ENCODE measurements at regions not wholly inside any gene's neighbourhood (a gene's known extent, or its start where the extent isn't known, plus 50 kb on each side); places are given as distances from the start of the nearest gene placed in this dataset.
"Not testable (repeated sequence)": the region's sequence is repeated elsewhere in the genome, so short reads cannot be mapped to it uniquely, and the experiment has no call there.

DNA sequence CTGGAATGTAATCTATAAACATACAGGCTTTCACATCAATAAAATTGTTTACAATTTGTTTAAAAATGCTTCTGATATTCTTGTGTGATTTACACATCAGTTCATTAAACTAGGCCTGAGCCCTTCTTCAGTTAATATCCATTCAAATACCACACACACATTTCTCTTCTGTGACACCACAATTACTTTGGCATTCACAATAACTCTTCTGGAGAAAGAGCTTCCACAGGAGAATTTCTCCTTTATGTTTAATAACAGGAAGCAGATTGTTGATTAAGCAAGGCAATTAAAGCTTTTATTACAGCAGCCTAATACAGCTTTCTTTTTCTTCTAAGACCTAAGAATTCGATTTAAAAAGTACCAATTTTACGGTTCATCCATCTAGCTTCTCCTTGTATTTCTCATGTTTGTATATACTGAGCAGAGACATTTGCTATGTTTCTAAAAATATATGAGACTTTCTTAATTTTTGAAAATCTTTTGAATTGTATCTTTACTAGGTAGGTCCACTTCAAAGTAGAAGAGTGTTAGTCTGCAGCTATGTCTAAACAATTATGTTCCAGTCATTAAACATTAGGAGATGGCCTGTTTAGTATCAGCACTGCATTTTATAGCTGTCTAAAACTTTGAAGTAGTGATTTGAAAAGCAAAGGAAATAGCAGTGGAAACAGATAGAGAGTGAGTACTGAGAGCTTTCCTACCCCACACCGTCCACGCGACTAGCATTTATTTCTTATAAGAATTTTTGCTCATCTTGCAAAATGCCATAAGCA lies 511.1 kb upstream of the UBE2E2 start:
- TF ChIP-seq, protein P1, sequence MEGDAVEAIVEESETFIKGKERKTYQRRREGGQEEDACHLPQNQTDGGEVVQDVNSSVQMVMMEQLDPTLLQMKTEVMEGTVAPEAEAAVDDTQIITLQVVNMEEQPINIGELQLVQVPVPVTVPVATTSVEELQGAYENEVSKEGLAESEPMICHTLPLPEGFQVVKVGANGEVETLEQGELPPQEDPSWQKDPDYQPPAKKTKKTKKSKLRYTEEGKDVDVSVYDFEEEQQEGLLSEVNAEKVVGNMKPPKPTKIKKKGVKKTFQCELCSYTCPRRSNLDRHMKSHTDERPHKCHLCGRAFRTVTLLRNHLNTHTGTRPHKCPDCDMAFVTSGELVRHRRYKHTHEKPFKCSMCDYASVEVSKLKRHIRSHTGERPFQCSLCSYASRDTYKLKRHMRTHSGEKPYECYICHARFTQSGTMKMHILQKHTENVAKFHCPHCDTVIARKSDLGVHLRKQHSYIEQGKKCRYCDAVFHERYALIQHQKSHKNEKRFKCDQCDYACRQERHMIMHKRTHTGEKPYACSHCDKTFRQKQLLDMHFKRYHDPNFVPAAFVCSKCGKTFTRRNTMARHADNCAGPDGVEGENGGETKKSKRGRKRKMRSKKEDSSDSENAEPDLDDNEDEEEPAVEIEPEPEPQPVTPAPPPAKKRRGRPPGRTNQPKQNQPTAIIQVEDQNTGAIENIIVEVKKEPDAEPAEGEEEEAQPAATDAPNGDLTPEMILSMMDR (conservative IDR thresholded peaks at IDR 0.05), result no peak
- H3K27ac ChIP-seq, result peak overlapping the region; percentile 79

DNA sequence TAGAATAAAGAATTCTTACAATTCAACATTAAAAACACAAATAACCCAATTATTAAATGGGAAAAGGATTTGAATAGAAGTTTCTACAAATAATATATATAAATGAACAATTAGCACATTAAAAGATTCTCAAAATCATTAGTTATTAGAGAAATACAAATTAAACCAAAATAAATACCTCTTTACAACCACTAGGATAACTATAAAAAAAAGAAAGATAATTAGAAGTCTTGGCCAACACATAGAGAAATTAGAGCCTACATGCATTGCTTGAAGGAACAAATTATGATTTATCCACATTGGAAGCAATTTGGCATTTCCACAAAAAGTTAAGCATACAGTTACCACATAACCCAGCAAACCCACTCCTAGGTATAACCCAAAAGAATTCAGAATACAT lies 502.3 kb upstream of the UBE2E2 start:
- no peak overlapping the region for H3K27ac ChIP-seq
- TF ChIP-seq, protein P1 (conservative IDR thresholded peaks at IDR 0.05), result no peak

DNA sequence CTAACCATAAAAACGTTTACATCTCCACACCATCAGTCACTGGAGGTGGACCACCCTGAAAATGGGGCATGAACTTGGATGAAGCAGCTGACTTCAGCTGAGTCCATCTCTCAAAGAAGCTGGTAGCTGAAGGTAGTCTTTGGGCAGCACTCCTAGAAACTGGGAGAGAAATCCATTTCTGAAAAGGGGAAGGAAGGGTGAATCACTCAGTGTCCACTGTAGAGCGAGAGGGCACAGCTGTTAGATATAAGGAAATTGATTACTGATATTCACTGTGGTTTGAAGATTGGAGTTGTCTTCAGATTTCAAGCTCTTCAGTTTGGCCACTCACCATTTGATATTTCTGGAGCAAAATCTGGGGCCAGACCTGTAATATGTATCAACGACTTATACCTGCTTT lies 499.0 kb upstream of the UBE2E2 start:
- no peak overlapping the region for H3K27ac ChIP-seq
- TF ChIP-seq, protein P1 (conservative IDR thresholded peaks at IDR 0.05), result no peak

DNA sequence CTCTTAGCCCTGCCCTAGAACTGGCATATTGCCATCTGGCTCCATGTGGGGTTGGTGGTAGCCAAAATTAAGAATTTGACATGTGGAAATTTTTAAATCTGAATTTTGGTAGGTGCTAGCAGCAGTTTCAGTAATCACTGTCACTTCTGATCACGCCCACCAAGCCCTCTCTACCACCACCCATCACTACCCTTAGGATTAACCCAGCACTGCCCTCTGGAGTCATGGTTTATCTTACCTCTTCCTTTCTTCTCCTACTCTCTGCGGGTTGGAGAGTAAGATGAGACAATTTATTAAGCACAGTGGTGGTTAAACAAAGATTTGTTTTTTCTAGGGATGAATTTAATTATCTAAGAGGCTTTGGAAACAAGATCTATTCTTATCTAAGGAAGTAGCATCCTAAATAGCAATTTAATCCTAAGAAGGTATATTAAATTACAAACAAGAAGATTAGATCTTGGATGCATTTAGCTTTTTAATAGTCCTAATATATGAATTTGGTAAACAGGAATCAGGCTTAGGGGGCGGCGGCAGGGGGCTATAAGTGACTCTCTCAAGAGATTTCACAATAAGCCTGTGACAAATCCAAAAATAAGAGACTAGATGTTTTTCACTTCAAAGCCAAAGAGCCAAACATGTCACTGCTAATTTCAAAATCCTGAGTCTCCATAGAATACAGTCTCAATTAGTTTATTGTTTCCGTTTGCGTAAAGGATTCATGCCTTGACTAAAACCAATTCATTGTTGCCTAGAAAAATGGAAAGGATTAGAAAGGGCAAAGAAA lies 498.4 kb upstream of the UBE2E2 start:
- no peak overlapping the region for H3K27ac ChIP-seq
- TF ChIP-seq, protein P1 (conservative IDR thresholded peaks at IDR 0.05), result no peak

GRCh38 chr3:22706922-22707321 lies 496.2 kb upstream of the UBE2E2 start:
- H3K27ac ChIP-seq, result not testable (repeated sequence)

DNA sequence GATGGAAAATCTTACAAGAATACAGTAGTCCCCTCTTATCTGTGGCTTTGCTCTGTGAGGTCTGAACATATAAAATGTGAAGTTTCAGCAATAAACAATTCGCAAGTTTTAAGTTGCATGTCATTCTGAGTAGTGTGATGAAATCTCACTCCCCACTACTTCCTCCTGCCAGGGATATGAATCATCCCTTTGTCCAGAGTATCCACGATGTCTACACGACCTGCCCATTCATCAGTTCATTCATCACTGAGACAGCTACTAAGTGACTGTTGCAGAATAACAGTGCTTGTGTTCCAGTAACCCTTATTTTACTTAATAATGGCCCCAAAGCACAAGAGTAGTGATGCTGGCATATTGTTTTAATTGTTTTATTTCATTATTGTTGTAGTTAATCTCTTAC lies 489.2 kb upstream of the UBE2E2 start:
- TF ChIP-seq, protein P1 (conservative IDR thresholded peaks at IDR 0.05), result no peak

DNA sequence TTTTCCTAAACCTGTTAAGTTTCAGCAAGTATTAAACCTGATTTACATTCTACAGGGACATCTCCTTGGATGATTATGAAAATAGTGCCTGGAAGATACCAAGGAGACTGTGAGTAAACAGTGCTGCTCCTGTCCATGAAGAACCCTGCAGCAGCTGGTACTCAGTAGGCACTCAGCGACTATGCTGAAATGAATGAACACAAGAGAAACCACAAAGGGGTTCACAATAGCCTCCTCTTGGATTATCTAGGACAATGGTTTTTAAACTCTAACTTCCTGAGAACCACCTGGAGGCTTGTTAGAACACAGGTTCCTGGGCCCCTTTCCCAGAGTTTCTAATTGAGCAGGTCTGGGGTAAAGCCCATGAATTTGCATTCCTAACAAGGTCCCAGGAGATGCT lies 488.4 kb upstream of the UBE2E2 start:
- H3K27ac ChIP-seq, result no peak overlapping the region
- TF ChIP-seq, protein P1 (conservative IDR thresholded peaks at IDR 0.05), result no peak

More for the DNA sequence above, 489.2 kb upstream of the UBE2E2 start:
- no peak overlapping the region for H3K27ac ChIP-seq

DNA sequence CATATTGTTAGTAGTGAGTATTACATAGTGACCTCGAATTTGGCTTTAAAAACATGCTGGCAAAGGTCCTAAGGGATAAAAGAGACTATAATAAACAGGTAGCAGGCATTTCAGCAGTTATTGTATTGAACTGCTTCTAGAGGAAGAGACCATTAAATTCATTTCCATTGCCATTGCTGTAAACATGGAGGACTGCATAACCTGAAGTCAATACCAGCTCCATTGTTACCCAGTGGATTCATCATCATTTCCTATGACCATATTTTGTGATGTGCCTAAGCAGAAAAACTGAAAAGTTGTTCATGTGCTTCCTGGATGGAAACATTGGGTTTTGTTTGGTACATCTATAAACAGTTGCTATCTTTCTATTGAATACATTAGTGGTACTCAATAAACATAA lies 482.5 kb upstream of the UBE2E2 start:
- no peak overlapping the region for H3K27ac ChIP-seq
- TF ChIP-seq, protein P1 (conservative IDR thresholded peaks at IDR 0.05), result no peak
